GM21515 (cell line): ENCODE measurements at regions not wholly inside any gene's neighbourhood (a gene's known extent, or its start where the extent isn't known, plus 50 kb on each side); places are given as distances from the start of the nearest gene placed in this dataset.

ENCODE experiments used
- ATAC-seq: cut with Tn5 transposase; IDR thresholded peaks from one replicate; pipeline ENCODE4 v1.9.1; 2021; ENCODE audit not compliant: unreplicated experiment

GRCh38 chr1:58890113-58890512 lies 106.3 kb upstream of the JUN start:
- ATAC-seq: no peak

- ATAC-seq: no peak
Observed at GRCh38 chr1:58890609-58891008, 106.8 kb upstream of the JUN start.

DNA sequence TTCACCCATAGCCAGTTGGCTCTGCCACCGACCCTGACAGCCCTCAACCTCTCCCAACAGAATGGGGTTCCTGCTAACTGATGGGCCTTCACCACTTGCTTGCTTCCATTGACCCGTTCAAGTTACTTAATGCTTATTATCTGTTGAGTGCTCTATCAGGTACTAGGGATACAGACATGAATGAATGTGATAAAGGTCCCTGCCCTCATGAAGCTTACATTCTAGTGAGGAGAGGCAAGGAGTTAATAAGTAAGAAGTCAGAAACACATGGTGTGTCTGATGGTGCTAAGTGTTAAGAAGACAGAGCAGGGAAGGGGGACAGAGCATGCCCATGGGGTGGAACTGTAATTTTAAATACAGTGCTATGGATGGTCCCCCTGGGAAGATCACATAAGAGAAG lies 107.5 kb upstream of the JUN start:
- no peak for ATAC-seq

- ATAC-seq: no peak
Observed at GRCh38 chr1:58893257-58893869, 109.5 kb upstream of the JUN start.

- no peak for ATAC-seq
Observed at GRCh38 chr1:58895082-58895481, 111.2 kb upstream of the JUN start.

DNA sequence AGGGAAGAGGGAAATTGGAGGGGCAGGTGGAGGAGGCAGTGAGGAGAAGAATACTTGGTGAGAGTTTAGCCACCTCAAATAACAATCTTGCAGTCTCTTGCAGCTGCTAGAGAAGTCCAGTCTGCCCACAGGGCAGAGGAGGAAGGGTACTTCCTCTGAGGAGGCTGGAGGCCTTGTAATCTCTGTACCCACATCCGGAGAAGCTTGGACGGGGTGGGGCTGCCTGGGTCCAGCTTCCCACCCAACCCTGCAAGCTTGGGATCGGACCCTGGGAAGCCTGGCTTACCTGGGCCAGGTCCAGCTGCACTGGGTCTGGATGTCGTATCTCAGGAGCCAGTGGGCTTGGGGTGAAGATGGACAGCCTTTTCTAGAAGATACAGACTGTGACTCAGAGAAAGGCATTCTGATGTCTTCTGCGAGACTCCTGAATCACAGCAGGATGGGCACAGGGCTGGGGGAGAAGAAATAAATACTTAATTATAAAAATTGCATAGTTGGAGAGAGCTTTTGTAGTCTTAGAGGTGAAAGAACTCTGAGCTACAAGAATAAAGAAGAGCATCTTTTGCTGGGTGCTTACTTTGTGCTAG lies 111.8 kb upstream of the JUN start:
- no peak for ATAC-seq

GRCh38 chr1:58896246-58897183 lies 112.7 kb upstream of the JUN start:
- no peak for ATAC-seq

DNA sequence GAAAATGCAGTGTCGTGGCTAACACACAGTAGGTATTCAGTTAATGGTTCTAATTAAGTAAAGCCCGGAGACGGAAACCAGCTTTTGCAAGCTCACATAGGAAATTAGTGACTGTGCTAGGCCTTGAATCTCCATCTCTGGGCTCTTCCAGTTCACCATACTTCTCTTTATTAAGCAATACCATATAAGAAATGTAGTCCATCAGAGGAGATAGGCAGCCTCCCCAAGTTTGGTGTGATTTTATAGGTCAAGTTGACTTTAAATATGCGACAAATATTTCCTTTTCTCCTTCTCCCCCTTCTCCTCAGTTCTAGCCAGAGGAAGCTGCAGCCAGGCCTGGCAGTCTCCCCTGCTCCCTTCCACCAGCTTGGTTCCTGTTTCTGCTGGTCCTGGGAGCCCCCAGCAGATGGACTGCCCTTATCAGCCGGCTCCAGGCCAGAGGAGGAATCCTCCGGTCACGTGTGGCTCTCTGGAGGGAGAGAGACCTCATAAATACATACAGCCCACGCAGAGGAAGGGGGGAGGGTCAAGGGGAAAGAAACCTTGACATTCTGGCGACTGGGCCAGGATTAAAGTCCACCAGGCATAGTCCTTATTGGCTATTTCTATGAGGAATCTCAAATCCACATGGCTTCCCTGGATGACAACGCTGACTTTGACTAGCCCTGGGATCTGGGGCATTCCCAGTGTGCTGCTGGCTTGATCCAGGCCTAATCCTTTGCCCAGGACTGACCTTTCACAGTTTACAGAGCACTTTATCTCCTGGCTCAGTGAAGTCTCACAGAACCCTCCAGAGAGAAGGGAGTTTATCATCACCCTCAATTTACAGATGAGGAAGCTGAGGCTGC lies 115.1 kb upstream of the JUN start:
- ATAC-seq: no peak

DNA sequence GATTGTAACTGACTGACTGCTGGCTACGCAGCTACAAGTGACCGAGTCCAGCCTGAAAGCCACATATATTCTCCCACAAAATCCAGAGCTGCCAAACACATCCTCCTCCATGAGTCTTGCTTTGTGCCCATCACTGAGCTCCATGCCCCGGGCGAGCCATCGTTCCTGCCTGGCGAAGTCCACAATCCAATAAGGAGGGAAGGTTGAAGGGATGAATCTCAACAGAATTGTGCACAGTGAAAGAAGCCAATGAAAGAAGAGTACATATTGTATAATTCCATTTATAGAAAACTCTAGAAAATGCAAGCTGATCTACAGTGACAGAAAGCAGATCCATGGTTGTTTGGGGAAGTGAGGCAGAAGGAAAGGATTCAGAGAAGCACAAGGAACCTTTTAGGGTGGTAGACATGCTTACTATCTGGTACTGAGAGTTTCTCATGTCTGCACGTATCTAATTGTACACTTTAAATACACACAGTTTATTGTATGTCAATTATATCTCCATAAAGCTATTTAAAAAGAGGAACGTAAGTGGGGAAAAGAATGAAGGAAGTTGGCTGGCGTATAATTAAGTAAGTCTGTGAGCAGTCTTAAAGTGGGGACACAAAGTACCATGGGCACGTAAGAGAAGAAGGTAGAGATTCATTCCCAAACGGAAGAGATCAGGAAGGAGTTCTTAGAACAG lies 115.9 kb upstream of the JUN start:
- ATAC-seq: no peak

DNA sequence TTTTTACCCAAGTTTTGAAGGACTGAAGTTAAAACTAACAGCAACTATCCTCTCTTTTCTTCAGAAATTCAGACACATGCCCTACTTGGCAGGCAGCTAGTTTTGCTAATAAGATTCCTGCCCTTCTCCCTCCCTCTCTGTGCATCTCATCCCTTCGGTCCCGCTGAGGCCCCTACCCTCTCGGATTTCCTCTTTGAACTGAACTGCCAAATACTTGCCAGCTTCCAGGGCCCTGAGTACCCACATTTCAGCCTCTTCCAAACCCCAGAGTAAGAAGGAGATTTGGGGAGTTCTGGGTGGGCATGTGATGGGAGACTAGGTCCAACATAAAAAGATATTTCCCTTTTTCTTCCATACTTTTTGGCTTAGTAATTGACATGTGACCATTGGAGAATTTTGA lies 116.5 kb upstream of the JUN start:
- no peak for ATAC-seq

DNA sequence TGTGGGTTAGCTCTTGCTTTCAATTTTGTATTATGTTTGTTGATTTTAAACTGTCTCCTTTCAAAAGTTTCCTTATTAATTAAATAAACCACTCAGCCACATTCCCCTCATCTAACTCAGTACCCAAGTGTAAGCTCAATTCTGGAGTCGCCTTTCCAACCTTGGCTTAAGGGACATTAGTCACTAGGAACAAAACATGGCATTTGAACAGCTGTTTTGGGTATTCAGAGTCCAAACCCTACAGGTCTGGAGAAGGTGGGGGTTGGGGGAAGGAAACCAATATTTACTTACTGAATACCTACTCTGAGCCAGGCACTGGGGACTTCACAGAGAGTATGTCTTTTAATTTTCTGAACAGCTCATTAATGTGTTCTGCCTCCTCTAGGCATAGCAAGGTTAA lies 117.2 kb upstream of the JUN start:
- ATAC-seq: no peak

- ATAC-seq: no peak
Observed at GRCh38 chr1:58902830-58903513, 119.1 kb upstream of the JUN start.

- peak; percentile 84 for ATAC-seq
Observed at GRCh38 chr1:58903514-58904298, 119.9 kb upstream of the JUN start.

GRCh38 chr1:58904299-58905125 lies 120.7 kb upstream of the JUN start:
- ATAC-seq: no peak

- no peak for ATAC-seq
Observed at GRCh38 chr1:58905126-58905490, 121.3 kb upstream of the JUN start.

DNA sequence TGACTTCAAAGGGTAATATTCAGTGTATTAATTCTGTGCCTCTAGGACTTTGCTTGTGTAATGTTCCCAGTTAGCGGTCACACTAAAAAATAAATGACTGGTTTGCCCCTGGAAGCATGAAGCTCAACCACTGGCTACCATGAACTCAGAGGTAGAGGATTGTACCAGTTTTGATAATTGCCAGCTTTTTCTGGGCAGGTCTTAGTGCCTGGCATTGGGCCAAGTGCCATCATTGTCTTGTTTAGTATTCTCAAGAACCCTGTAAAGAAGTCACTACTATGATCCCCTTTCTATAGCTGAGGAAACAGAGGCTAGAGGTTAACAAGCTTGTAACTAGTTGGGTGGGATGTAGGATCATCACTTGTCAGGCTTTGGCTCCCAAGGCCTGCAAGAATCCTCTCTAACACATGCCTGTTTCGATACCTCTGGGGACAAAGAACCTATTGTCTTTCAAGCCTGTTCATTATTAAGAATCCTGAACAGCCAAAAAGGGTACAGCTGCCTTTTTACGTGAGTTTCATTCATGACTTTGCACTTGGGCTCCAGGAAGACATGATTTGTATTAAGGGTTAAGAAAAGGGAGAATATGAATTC lies 121.9 kb upstream of the JUN start:
- ATAC-seq: no peak

- no peak for ATAC-seq
Observed at GRCh38 chr1:58907398-58907797, 123.6 kb upstream of the JUN start.
